ENCODE measurements at regions not wholly inside any gene's neighbourhood (a gene's known extent, or its start where the extent isn't known, plus 50 kb on each side); places are given as distances from the start of the nearest gene placed in this dataset.

DNA sequence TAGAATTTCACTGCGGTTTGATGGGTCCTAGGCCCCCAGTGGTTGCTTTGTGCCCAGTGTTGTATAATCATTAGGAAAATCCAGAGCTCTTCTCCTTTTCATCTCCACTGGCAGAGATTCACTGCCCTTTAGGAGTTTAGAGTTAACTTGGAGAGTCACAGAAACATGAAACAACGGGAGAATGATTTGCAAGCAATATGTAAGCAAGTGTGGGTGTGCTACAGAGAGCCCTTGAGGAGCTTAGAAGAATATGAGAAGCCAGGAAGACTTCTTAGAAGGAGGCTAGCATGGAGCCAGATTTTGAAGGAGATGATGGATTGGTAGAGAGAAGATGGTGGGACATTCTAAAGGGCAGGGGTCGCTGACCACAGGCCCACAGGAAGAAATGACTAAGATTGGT is 327.3 kb downstream of the ZNF326 start:
- Histone ChIP-seq H3K36me3 (replicated peaks in 1 of 2; ENCODE audit: control insufficient read depth in 1 of 2, insufficient read depth in 2 of 2, low read length in 2 of 2) (no peaks in the 10 kb centered on the region), H2AFZ (ENCODE audit: low read length) (no peak overlapping the region), H3K4me3 (replicated peaks in 1 of 3; ENCODE audit: insufficient read depth in 1 of 3, low read depth in 2 of 3, low read length in 3 of 3) (no peak overlapping the region), H4K20me1 (ENCODE audit: insufficient read depth, low read length) (no peaks in the 10 kb centered on the region), H3K9me3 (ENCODE audit: low read length) (no peaks in the 10 kb centered on the region), H3K4me2 (ENCODE audit: low read depth, low read length) (no peak overlapping the region), H3K9ac (ENCODE audit: insufficient read depth, low read depth, low read length) (no peak overlapping the region), H3K4me1 (ENCODE audit: insufficient read depth, low read length) (no peaks in the 10 kb centered on the region), H3K27me3 (ENCODE audit: control insufficient read depth in 1 of 2, insufficient read depth in 2 of 2, low read length in 2 of 2) (no peaks in the 10 kb centered on the region), H3K27ac (ENCODE audit: extremely low read length, insufficient read depth, low read length) (no peak overlapping the region), H3K79me2 (ENCODE audit: insufficient read depth, low read length) (no peaks in the 10 kb centered on the region)
- no TSS peak for BruUV-seq (replicated peaks)
- WGBS (ENCODE audit: low lambda C conversion rate), result 7% methylated on average over 3 of the region's 3 CpGs
- ChIA-PET CTCF (ENCODE audit: low intra/inter-chr PET ratio, low total read pairs) (no interaction called here), POLR2A (no interaction called here)
- ATAC-seq, result no peak
- DNase-seq (ENCODE audit: low spot score), result no peak
- in situ Hi-C loops (cut with HindIII; ENCODE audit: extremely low pct_ligation_motif_present, low pct_unique_long_range_greater_than_20kb), result no loop called here
- intact Hi-C loops (cut with micrococcal nuclease; ENCODE audit: unreplicated experiment), result no loop called here
- no peak for TF ChIP-seq NFIC (IDR thresholded peaks at IDR 0.05; ENCODE audit: low read length)
- FAIRE-seq, result no peak

DNA sequence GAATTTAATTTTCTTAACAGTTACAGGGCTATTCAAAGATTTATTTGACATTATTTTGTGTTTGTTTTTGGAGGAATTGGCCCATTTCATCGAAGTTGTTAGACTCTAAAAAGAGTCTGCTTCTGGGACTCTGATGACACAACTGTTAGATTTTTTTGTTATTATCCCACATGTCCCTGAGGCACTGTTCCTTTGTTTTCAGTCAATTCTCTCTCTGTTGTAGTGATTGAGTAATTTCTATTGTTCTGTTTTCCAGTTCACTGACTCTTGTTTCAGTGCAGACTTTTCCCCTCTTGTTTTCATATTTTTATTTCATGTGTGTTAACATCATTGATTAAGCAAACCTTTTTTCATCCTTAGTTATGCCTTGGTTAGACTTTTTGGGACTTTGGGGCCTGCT is 325.0 kb downstream of the ZNF326 start:
- no peak overlapping the region for H3K4me2 ChIP-seq (ENCODE audit: low read depth, low read length)
- POLR2A ChIA-PET, result no interaction called here
- CTCF ChIA-PET (ENCODE audit: low intra/inter-chr PET ratio, low total read pairs), result no interaction called here
- no TSS peak for BruUV-seq (replicated peaks)
- no peaks in the 10 kb centered on the region for H3K36me3 ChIP-seq (replicated peaks in 1 of 2; ENCODE audit: control insufficient read depth in 1 of 2, insufficient read depth in 2 of 2, low read length in 2 of 2)
- no peak overlapping the region for H2AFZ ChIP-seq (ENCODE audit: low read length)
- no peak overlapping the region for H3K9ac ChIP-seq (ENCODE audit: insufficient read depth, low read depth, low read length)
- WGBS (ENCODE audit: low lambda C conversion rate), result 0% methylated on average over 1 of the region's 1 CpG
- no peaks in the 10 kb centered on the region for H4K20me1 ChIP-seq (ENCODE audit: insufficient read depth, low read length)
- intact Hi-C loops (cut with micrococcal nuclease; ENCODE audit: unreplicated experiment), result no loop called here
- no peaks in the 10 kb centered on the region for H3K27me3 ChIP-seq (ENCODE audit: control insufficient read depth in 1 of 2, insufficient read depth in 2 of 2, low read length in 2 of 2)
- H3K4me1 ChIP-seq (ENCODE audit: insufficient read depth, low read length), result no peaks in the 10 kb centered on the region
- H3K79me2 ChIP-seq (ENCODE audit: insufficient read depth, low read length), result no peaks in the 10 kb centered on the region
- in situ Hi-C loops (cut with HindIII; ENCODE audit: extremely low pct_ligation_motif_present, low pct_unique_long_range_greater_than_20kb), result no loop called here
- H3K27ac ChIP-seq (ENCODE audit: extremely low read length, insufficient read depth, low read length), result no peak overlapping the region
- no peak overlapping the region for H3K4me3 ChIP-seq (replicated peaks in 1 of 3; ENCODE audit: insufficient read depth in 1 of 3, low read depth in 2 of 3, low read length in 3 of 3)
- H3K9me3 ChIP-seq (ENCODE audit: low read length), result no peaks in the 10 kb centered on the region
- no peak for DNase-seq (ENCODE audit: low spot score)
- no peak for ATAC-seq
- TF ChIP-seq PRMT3 (CRISPR knock-in tag; IDR thresholded peaks at IDR 0.05; ENCODE audit: borderline replicate concordance, low read depth) (no peak), PRPF4 (IDR thresholded peaks at IDR 0.05; ENCODE audit: low read depth, low read length, poor library complexity, severe bottlenecking) (no peak), SRSF4 (IDR thresholded peaks at IDR 0.05; ENCODE audit: low read depth, low read length, poor library complexity, severe bottlenecking) (no peak), ZNF780A (CRISPR knock-in tag; IDR thresholded peaks at IDR 0.05) (no peak), ZNF839 (CRISPR knock-in tag; IDR thresholded peaks at IDR 0.05; ENCODE audit: borderline replicate concordance) (no peak)
- TF ChIP-seq, protein P1, sequence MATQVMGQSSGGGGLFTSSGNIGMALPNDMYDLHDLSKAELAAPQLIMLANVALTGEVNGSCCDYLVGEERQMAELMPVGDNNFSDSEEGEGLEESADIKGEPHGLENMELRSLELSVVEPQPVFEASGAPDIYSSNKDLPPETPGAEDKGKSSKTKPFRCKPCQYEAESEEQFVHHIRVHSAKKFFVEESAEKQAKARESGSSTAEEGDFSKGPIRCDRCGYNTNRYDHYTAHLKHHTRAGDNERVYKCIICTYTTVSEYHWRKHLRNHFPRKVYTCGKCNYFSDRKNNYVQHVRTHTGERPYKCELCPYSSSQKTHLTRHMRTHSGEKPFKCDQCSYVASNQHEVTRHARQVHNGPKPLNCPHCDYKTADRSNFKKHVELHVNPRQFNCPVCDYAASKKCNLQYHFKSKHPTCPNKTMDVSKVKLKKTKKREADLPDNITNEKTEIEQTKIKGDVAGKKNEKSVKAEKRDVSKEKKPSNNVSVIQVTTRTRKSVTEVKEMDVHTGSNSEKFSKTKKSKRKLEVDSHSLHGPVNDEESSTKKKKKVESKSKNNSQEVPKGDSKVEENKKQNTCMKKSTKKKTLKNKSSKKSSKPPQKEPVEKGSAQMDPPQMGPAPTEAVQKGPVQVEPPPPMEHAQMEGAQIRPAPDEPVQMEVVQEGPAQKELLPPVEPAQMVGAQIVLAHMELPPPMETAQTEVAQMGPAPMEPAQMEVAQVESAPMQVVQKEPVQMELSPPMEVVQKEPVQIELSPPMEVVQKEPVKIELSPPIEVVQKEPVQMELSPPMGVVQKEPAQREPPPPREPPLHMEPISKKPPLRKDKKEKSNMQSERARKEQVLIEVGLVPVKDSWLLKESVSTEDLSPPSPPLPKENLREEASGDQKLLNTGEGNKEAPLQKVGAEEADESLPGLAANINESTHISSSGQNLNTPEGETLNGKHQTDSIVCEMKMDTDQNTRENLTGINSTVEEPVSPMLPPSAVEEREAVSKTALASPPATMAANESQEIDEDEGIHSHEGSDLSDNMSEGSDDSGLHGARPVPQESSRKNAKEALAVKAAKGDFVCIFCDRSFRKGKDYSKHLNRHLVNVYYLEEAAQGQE (IDR thresholded peaks at IDR 0.05; ENCODE audit: borderline replicate concordance in 1 of 2, low read depth in 1 of 2, low read length in 2 of 2), result no peak
- FAIRE-seq, result no peak

Measured in HepG2 (cell line).